DOHH2 (cell line): ENCODE measurements at regions not wholly inside any gene's neighbourhood (a gene's known extent, or its start where the extent isn't known, plus 50 kb on each side); places are given as distances from the start of the nearest gene placed in this dataset.

ENCODE experiments used
- CTCF ChIP-seq: fragments of 200-600 bp; sonication (generic); IDR thresholded peaks from one replicate; pipeline ENCODE4 v1.5.1; 2014; ENCODE audit warnings: antibody characterized with exemption, mild to moderate bottlenecking, low read depth, low read length; ENCODE audit not compliant: poor library complexity, severe bottlenecking
- EZH2phosphoT487 ChIP-seq: fragments of 200-600 bp; sonication (generic); IDR thresholded peaks from 2 replicates; pipeline ENCODE4 v1.6.1; 2017; ENCODE audit warnings: borderline replicate concordance, mild to moderate bottlenecking, antibody characterized with exemption, low read length, moderate library complexity, mixed read lengths

GRCh38 chr3:75001330-75001729, 386.9 kb upstream of the CNTN3 start:
- TF ChIP-seq CTCF, result peak; percentile 37
- TF ChIP-seq EZH2phosphoT487, result no peak
